Activated naive CD4-positive, alpha-beta T cell treated with anti-CD3 and anti-CD28 coated beads for 36 hours (primary cell): ENCODE measurements at regions not wholly inside any gene's neighbourhood (a gene's known extent, or its start where the extent isn't known, plus 50 kb on each side); places are given as distances from the start of the nearest gene placed in this dataset.

Experiments used
- CTCF ChIA-PET: fragments of 350-600 bp; sonication (Branson Sonifier 250); formaldehyde crosslinking; loops from one replicate; lab custom pipeline; 2021; ENCODE audit warnings: antibody characterized with exemption; lab: Charles Lee
- DNase-seq: peaks from one replicate; pipeline ENCODE4 v3.0.0-alpha.2; 2020
- H3K27ac Mint-ChIP-seq: one replicate; pipeline ENCODE4 v1.8.0; 2021; ENCODE audit warnings: mild to moderate bottlenecking, mixed read lengths
- H3K27me3 Mint-ChIP-seq: one replicate; pipeline ENCODE4 v1.8.0; 2021; ENCODE audit warnings: low read depth, mixed read lengths
- H3K36me3 Mint-ChIP-seq: one replicate; pipeline ENCODE4 v1.8.0; 2021; ENCODE audit warnings: low read depth, mixed read lengths
- H3K4me1 Mint-ChIP-seq: one replicate; pipeline ENCODE4 v1.8.0; 2021; ENCODE audit warnings: low read depth, mixed read lengths
- H3K4me3 Mint-ChIP-seq: one replicate; pipeline ENCODE4 v1.8.0; 2021; ENCODE audit warnings: mild to moderate bottlenecking, moderate library complexity, mixed read lengths
- H3K9me3 Mint-ChIP-seq: one replicate; pipeline ENCODE4 v1.8.0; 2021; ENCODE audit warnings: mixed read lengths
- intact Hi-C: fragments of 100-400 bp; cut with micrococcal nuclease; formaldehyde crosslinking; loops from one replicate; pipeline ENCODE4 v1.15.1; 2023

GRCh38 chrX:13374364-13374763 lies 54.5 kb upstream of the ATXN3L start:
- Mint-ChIP-seq H3K9me3 (no peaks in the 10 kb centered on the region), H3K4me3 (no peak overlapping the region), H3K4me1 (peaks cover 15% of the 10 kb centered on the region), H3K27ac (no peak overlapping the region), H3K36me3 (no peaks in the 10 kb centered on the region), H3K27me3 (no peaks in the 10 kb centered on the region)
- DNase-seq = no peak
- intact Hi-C loops = no loop called here
- CTCF ChIA-PET = no interaction called here

- intact Hi-C loops = no loop called here
- Mint-ChIP-seq H3K9me3 (no peaks in the 10 kb centered on the region), H3K4me1 (peaks cover 15% of the 10 kb centered on the region), H3K36me3 (no peaks in the 10 kb centered on the region), H3K4me3 (no peak overlapping the region), H3K27ac (no peak overlapping the region), H3K27me3 (no peaks in the 10 kb centered on the region)
- CTCF ChIA-PET = interaction anchor here (1.3 kb wide), 1 partner anchor 15 kb away, joined by 3 read pairs; no protein-coding TSS in a partner anchor
- peak; percentile 29 for DNase-seq
Observed at GRCh38 chrX:13373431-13374187, 53.8 kb upstream of the ATXN3L start.

- H3K4me3 Mint-ChIP-seq = no peak overlapping the region
- H3K27me3 Mint-ChIP-seq = no peaks in the 10 kb centered on the region
- CTCF ChIA-PET = interaction anchor here (1.3 kb wide), 1 partner anchor 14 kb away, joined by 3 read pairs; no protein-coding TSS in a partner anchor
- no peaks in the 10 kb centered on the region for H3K9me3 Mint-ChIP-seq
- no peak overlapping the region for H3K27ac Mint-ChIP-seq
- H3K36me3 Mint-ChIP-seq = no peaks in the 10 kb centered on the region
- peaks cover 17% of the 10 kb centered on the region for H3K4me1 Mint-ChIP-seq
- intact Hi-C loops = no loop called here
- no peak for DNase-seq
Observed at GRCh38 chrX:13373027-13373426, 53.2 kb upstream of the ATXN3L start.

DNA sequence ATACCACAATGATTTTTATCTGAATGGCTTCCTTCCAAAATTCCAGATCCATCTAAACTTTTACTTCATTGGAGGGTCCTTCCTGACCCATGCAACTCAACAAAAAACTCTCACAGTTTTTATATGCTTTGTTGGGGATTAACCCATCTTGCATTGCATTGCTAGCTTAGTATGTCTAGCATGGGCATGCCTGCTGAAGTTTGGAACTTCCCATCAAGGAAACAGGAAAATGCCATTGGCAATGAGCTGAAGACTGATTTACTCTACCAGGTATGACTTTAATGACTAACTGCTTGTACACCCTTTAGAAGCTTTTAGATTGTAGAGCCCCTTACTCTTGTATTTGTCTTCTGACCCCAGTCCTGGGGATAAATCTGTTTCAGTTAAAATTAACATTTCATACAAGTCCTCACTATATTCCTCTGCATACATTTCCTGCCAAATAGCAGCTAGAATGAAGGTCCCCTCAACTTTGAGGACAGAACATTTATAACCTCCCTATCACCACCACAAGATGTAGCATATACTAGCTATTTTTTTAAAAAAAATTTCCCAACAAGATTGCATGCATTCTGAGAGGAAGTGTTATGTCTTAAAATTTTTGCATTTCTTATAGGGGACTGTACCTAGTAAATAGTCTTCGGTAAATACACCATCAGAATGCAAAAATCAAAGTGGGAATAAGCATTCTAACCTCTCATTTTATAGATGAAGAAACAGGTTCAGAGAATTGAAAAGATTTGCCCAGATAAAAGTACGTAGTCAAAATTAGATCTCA lies 52.5 kb upstream of the ATXN3L start:
- intact Hi-C loops = no loop called here
- peaks cover 16% of the 10 kb centered on the region for H3K4me1 Mint-ChIP-seq
- no peaks in the 10 kb centered on the region for H3K27me3 Mint-ChIP-seq
- H3K36me3 Mint-ChIP-seq = no peaks in the 10 kb centered on the region
- no peak for DNase-seq
- no peak overlapping the region for H3K27ac Mint-ChIP-seq
- CTCF ChIA-PET = interaction anchor here (0.6 to 1.3 kb wide), 2 partner anchors 13 to 471 kb away, joined by 3 read pairs; no protein-coding TSS in a partner anchor
- H3K4me3 Mint-ChIP-seq = no peak overlapping the region
- no peaks in the 10 kb centered on the region for H3K9me3 Mint-ChIP-seq

- no peak overlapping the region for H3K27ac Mint-ChIP-seq
- no peaks in the 10 kb centered on the region for H3K9me3 Mint-ChIP-seq
- intact Hi-C loops = no loop called here
- CTCF ChIA-PET = no interaction called here
- H3K36me3 Mint-ChIP-seq = no peaks in the 10 kb centered on the region
- no peaks in the 10 kb centered on the region for H3K27me3 Mint-ChIP-seq
- peaks cover 9% of the 10 kb centered on the region for H3K4me1 Mint-ChIP-seq
- H3K4me3 Mint-ChIP-seq = no peak overlapping the region
- no peak for DNase-seq
Observed at GRCh38 chrX:13371186-13371585, 51.3 kb upstream of the ATXN3L start.

GRCh38 chrX:13370713-13371112 lies 50.9 kb upstream of the ATXN3L start:
- Mint-ChIP-seq H3K4me3 (no peak overlapping the region), H3K36me3 (no peaks in the 10 kb centered on the region), H3K4me1 (peaks cover 9% of the 10 kb centered on the region), H3K27me3 (no peaks in the 10 kb centered on the region), H3K9me3 (no peaks in the 10 kb centered on the region), H3K27ac (no peak overlapping the region)
- CTCF ChIA-PET = no interaction called here
- no peak for DNase-seq
- intact Hi-C loops = no loop called here
